Loucy (cell line): ENCODE measurements at regions not wholly inside any gene's neighbourhood (a gene's known extent, or its start where the extent isn't known, plus 50 kb on each side); places are given as distances from the start of the nearest gene placed in this dataset.

Source experiments
- CTCF ChIP-seq: fragments of 200-600 bp; sonication (generic); conservative IDR thresholded peaks from 2 replicates; pipeline ENCODE4 v1.5.1; 2014; ENCODE audit warnings: mild to moderate bottlenecking, antibody characterized with exemption, low read length
- EZH2phosphoT487 ChIP-seq: fragments of 200-600 bp; IDR thresholded peaks from 2 replicates; pipeline ENCODE4 v1.6.1; 2018; ENCODE audit warnings: antibody characterized with exemption, mild to moderate bottlenecking, moderate library complexity, borderline replicate concordance

- TF ChIP-seq CTCF (no peak), EZH2phosphoT487 (no peak)
These were observed 691.9 kb upstream of the SLITRK6 start for GRCh38 chr13:86491121-86491520.
